ENCODE measurements at regions not wholly inside any gene's neighbourhood (a gene's known extent, or its start where the extent isn't known, plus 50 kb on each side); places are given as distances from the start of the nearest gene placed in this dataset.

DNA sequence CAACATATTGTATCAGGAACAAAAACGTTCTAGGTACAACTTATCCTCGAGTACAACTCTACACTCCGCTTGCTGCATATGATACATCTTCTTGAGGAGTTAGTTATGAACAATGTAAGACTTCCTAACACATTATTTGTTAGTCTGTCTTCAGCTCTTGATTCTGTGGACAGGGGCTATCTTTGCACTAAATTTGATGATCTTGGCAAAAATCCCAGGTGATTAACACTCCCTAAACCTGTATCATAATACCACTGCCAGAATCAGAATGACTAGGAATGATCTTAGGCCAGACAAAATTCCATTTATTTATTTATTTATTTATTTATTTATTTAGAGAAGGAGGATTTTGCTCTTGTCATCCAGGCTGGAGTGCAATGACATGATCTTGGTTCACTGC lies 108.7 kb upstream of the AUTS2 start:
- no peaks in the 10 kb centered on the region for H3K9me3 ChIP-seq
- H3K27me3 ChIP-seq (replicated peaks; ENCODE audit: insufficient read depth) = no peaks in the 10 kb centered on the region
- TF ChIP-seq, protein P1, sequence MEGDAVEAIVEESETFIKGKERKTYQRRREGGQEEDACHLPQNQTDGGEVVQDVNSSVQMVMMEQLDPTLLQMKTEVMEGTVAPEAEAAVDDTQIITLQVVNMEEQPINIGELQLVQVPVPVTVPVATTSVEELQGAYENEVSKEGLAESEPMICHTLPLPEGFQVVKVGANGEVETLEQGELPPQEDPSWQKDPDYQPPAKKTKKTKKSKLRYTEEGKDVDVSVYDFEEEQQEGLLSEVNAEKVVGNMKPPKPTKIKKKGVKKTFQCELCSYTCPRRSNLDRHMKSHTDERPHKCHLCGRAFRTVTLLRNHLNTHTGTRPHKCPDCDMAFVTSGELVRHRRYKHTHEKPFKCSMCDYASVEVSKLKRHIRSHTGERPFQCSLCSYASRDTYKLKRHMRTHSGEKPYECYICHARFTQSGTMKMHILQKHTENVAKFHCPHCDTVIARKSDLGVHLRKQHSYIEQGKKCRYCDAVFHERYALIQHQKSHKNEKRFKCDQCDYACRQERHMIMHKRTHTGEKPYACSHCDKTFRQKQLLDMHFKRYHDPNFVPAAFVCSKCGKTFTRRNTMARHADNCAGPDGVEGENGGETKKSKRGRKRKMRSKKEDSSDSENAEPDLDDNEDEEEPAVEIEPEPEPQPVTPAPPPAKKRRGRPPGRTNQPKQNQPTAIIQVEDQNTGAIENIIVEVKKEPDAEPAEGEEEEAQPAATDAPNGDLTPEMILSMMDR (IDR thresholded peaks at IDR 0.05) = no peak
- H3K4me3 ChIP-seq = no peak overlapping the region
- H3K36me3 ChIP-seq = no peaks in the 10 kb centered on the region
- DNase-seq (ENCODE audit: low spot score) (no peak), ATAC-seq (ENCODE audit: insufficient number of reproducible peaks, low FRiP score, low read depth) (no peak)
- no peaks in the 10 kb centered on the region for H3K4me1 ChIP-seq (ENCODE audit: control insufficient read depth in 1 of 2, low read depth in 2 of 2)
- no peak overlapping the region for H3K27ac ChIP-seq

DNA sequence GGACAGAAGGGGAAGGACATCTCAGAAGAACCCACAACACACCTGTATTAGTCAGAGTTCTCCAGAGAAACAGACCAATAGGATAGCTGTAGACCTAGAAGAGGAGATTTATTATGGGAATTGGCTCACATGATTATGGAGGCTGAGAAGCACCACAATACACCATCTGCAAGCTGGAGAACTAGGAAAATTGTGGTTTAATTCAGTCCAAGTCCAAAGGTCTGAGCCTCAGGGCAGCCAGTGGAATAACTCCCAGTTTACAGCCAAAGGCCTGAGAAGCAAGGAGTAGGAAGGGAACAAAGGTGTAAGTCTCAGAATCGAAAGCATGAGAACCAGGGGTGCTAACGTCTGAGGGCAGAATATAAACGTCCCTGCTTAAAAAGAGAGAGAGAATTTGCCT lies 99.6 kb upstream of the AUTS2 start:
- Histone ChIP-seq H3K27ac (no peak overlapping the region), H3K27me3 (replicated peaks; ENCODE audit: insufficient read depth) (no peaks in the 10 kb centered on the region), H3K4me1 (ENCODE audit: control insufficient read depth in 1 of 2, low read depth in 2 of 2) (no peaks in the 10 kb centered on the region), H3K4me3 (no peak overlapping the region), H3K9me3 (no peaks in the 10 kb centered on the region), H3K36me3 (no peaks in the 10 kb centered on the region)
- ATAC-seq (ENCODE audit: insufficient number of reproducible peaks, low FRiP score, low read depth) (no peak), DNase-seq (ENCODE audit: low spot score) (no peak)
- TF ChIP-seq, protein P1 (IDR thresholded peaks at IDR 0.05) = no peak

DNA sequence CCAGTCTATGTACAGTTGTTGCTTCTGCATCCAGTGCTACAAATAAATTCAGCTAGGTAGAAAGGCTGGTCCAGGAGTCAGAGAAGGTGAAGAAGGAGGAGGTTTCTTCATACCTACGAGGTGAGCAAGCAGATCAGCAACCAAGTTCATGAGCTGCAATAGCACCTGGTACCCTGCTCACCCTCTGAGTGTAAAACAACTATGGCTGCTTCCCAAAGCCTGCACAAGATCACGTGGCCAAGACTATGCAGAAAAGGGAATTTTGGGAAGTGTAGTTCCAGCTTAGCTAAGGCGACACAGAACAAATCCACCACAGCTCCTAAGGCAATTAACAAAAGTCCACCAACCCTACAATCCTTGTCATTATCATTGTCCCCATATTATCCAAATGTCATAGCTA lies 95.9 kb upstream of the AUTS2 start:
- Histone ChIP-seq H3K27me3 (replicated peaks; ENCODE audit: insufficient read depth) (no peaks in the 10 kb centered on the region), H3K36me3 (no peaks in the 10 kb centered on the region), H3K9me3 (no peaks in the 10 kb centered on the region), H3K27ac (no peak overlapping the region), H3K4me3 (no peak overlapping the region), H3K4me1 (ENCODE audit: control insufficient read depth in 1 of 2, low read depth in 2 of 2) (no peaks in the 10 kb centered on the region)
- DNase-seq (ENCODE audit: low spot score) = no peak
- ATAC-seq (ENCODE audit: insufficient number of reproducible peaks, low FRiP score, low read depth) = peak; percentile 5
- TF ChIP-seq, protein P1 (IDR thresholded peaks at IDR 0.05) = no peak

DNA sequence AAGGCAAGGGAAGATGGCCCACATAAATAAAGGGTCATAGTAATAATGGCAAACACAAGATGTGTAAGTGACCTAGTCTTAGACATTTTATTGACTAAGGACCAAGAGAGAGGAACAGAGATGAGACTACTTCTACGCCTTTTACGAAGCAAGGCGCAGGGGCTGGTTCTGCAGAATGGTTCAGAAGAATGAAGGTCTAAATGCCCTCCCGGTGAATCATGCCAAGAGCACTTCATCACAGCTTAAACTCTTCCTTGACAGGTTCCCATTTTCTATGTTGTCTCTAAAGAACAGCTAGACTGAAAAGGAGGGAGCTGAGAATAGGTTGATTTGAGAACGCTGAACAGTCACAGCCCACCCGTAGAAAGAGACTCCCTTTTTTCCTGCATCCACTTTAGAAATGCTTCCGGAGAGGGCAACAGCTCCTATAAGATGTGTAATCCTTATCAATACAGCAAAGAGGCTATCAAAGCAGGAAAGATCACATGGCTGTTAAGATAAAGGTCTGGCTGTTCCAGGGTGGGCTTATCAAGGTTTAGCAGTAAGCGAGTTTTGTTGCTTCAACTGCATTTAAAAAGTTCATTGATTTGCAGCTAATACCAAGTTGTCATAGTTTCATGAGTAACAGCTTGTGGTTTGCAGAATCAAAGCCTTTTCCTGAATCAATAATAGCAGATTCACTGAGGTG lies 93.4 kb upstream of the AUTS2 start:
- TF ChIP-seq, protein P1 (IDR thresholded peaks at IDR 0.05) = no peak

DNA sequence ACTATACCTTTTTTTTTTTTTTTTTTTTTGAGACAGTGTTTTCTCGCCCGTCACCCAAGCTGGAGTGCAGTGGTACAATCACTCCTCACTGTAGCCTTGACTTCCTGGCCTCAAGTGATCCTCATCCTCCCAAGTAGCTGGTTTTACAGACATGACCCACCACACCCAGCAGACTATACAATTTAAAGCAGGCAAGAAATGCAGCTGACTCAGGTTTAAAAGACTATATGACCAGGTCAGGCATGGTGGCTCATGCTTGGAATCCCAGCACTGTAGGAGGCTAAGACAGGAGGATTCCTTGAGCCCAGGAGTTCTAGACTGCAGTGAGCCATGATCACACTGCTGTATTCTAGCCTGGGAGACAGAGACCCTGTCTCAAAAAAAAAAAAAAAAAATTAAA lies 89.5 kb upstream of the AUTS2 start:
- ATAC-seq (ENCODE audit: insufficient number of reproducible peaks, low FRiP score, low read depth) (no peak), DNase-seq (ENCODE audit: low spot score) (no peak)
- Histone ChIP-seq H3K4me1 (ENCODE audit: control insufficient read depth in 1 of 2, low read depth in 2 of 2) (no peaks in the 10 kb centered on the region), H3K9me3 (no peaks in the 10 kb centered on the region), H3K36me3 (no peaks in the 10 kb centered on the region), H3K27me3 (replicated peaks; ENCODE audit: insufficient read depth) (no peaks in the 10 kb centered on the region), H3K27ac (no peak overlapping the region), H3K4me3 (no peak overlapping the region)
- TF ChIP-seq, protein P1 (IDR thresholded peaks at IDR 0.05) = no peak

More for the DNA sequence above, 93.4 kb upstream of the AUTS2 start:
- Histone ChIP-seq H3K9me3 (no peaks in the 10 kb centered on the region), H3K4me3 (no peak overlapping the region), H3K36me3 (no peaks in the 10 kb centered on the region), H3K4me1 (ENCODE audit: control insufficient read depth in 1 of 2, low read depth in 2 of 2) (no peaks in the 10 kb centered on the region), H3K27ac (no peak overlapping the region), H3K27me3 (replicated peaks; ENCODE audit: insufficient read depth) (no peaks in the 10 kb centered on the region)
- ATAC-seq (ENCODE audit: insufficient number of reproducible peaks, low FRiP score, low read depth) (no peak), DNase-seq (ENCODE audit: low spot score) (no peak)
